KMS-11 (cell line): ENCODE measurements at regions not wholly inside any gene's neighbourhood (a gene's known extent, or its start where the extent isn't known, plus 50 kb on each side); places are given as distances from the start of the nearest gene placed in this dataset.

Experiments
- H2AFZ ChIP-seq: fragments of 200-600 bp; sonication (generic); 2 replicates; pipeline ENCODE4 v1.6.1; 2016; ENCODE audit warnings: antibody characterized with exemption, mixed run types, low read depth
- H3K27ac ChIP-seq: fragments of 200-600 bp; sonication (generic); 2 replicates; pipeline ENCODE4 v1.6.1; 2016; ENCODE audit warnings: mild to moderate bottlenecking, mixed run types
- H3K27me3 ChIP-seq: fragments of 200-600 bp; sonication (generic); 2 replicates; pipeline ENCODE4 v1.6.1; 2017; ENCODE audit warnings: mild to moderate bottlenecking, low read depth, mixed run types, moderate library complexity; ENCODE audit not compliant: insufficient read depth
- H3K36me3 ChIP-seq: fragments of 200-600 bp; sonication (generic); 2 replicates; pipeline ENCODE4 v1.6.1; 2017; ENCODE audit warnings: mild to moderate bottlenecking, mixed run types; ENCODE audit not compliant: insufficient read depth
- H3K4me1 ChIP-seq: fragments of 200-600 bp; sonication (generic); 2 replicates; pipeline ENCODE4 v1.6.1; 2016; ENCODE audit warnings: mild to moderate bottlenecking, low read depth, mixed run types; ENCODE audit not compliant: poor library complexity, severe bottlenecking
- H3K4me2 ChIP-seq: fragments of 200-600 bp; sonication (generic); 2 replicates; pipeline ENCODE4 v1.7.0; 2016; ENCODE audit warnings: mild to moderate bottlenecking, mixed run types
- H3K4me3 ChIP-seq: fragments of 200-600 bp; sonication (generic); IDR thresholded peaks from 2 replicates; pipeline ENCODE4 v1.6.1; 2017; ENCODE audit warnings: low read depth, low read length, mixed read lengths; ENCODE audit not compliant: insufficient read depth
- H3K79me2 ChIP-seq: fragments of 200-600 bp; sonication (generic); 2 replicates; pipeline ENCODE4 v1.6.1; 2016; ENCODE audit warnings: low read depth, mixed run types; ENCODE audit not compliant: insufficient read depth
- H3K9ac ChIP-seq: fragments of 200-600 bp; sonication (generic); 2 replicates; pipeline ENCODE4 v1.6.1; 2016; ENCODE audit warnings: mild to moderate bottlenecking, mixed run types
- H4K20me1 ChIP-seq: fragments of 200-600 bp; sonication (generic); 2 replicates; pipeline ENCODE4 v1.6.1; 2016; ENCODE audit warnings: mild to moderate bottlenecking, mixed run types; ENCODE audit not compliant: insufficient read depth
- CTCF ChIP-seq: fragments of 200-600 bp; sonication (generic); conservative IDR thresholded peaks from 2 replicates; pipeline ENCODE4 v1.6.1; 2017; ENCODE audit warnings: low read depth, mild to moderate bottlenecking, antibody characterized with exemption, low read length, moderate library complexity, mixed read lengths

- no peak overlapping the region for H3K27ac ChIP-seq
- TF ChIP-seq CTCF: no peak
- H3K36me3 ChIP-seq: no peaks in the 10 kb centered on the region
- no peak overlapping the region for H3K9ac ChIP-seq
- H3K4me1 ChIP-seq: no peaks in the 10 kb centered on the region
- H4K20me1 ChIP-seq: no peaks in the 10 kb centered on the region
- no peak overlapping the region for H2AFZ ChIP-seq
- H3K79me2 ChIP-seq: no peaks in the 10 kb centered on the region
- no peaks in the 10 kb centered on the region for H3K27me3 ChIP-seq
- no peak overlapping the region for H3K4me3 ChIP-seq
- no peak overlapping the region for H3K4me2 ChIP-seq
Observed at GRCh38 chr12:90745211-90745610, 209.8 kb downstream of the CCER1 start.

- Histone ChIP-seq H3K4me1 (no peaks in the 10 kb centered on the region), H2AFZ (no peak overlapping the region), H4K20me1 (no peaks in the 10 kb centered on the region), H3K4me3 (no peak overlapping the region), H3K4me2 (no peak overlapping the region), H3K27ac (no peak overlapping the region), H3K36me3 (no peaks in the 10 kb centered on the region), H3K79me2 (no peaks in the 10 kb centered on the region), H3K9ac (no peak overlapping the region), H3K27me3 (no peaks in the 10 kb centered on the region)
- no peak for TF ChIP-seq CTCF
Observed at GRCh38 chr12:90741611-90742010, 213.4 kb downstream of the CCER1 start.

- Histone ChIP-seq H3K4me3 (no peak overlapping the region), H3K27ac (no peak overlapping the region), H3K4me2 (no peak overlapping the region), H3K27me3 (no peaks in the 10 kb centered on the region), H3K9ac (no peak overlapping the region), H3K36me3 (no peaks in the 10 kb centered on the region), H2AFZ (no peak overlapping the region), H4K20me1 (no peaks in the 10 kb centered on the region), H3K4me1 (no peaks in the 10 kb centered on the region), H3K79me2 (no peaks in the 10 kb centered on the region)
- no peak for TF ChIP-seq CTCF
Observed at GRCh38 chr12:90729736-90730135, 225.2 kb downstream of the CCER1 start.

- no peaks in the 10 kb centered on the region for H3K79me2 ChIP-seq
- H3K4me3 ChIP-seq: no peak overlapping the region
- H3K27me3 ChIP-seq: no peaks in the 10 kb centered on the region
- no peak overlapping the region for H3K9ac ChIP-seq
- no peaks in the 10 kb centered on the region for H3K4me1 ChIP-seq
- no peaks in the 10 kb centered on the region for H3K36me3 ChIP-seq
- TF ChIP-seq CTCF: no peak
- H4K20me1 ChIP-seq: no peaks in the 10 kb centered on the region
- H3K27ac ChIP-seq: no peak overlapping the region
- no peak overlapping the region for H3K4me2 ChIP-seq
- H2AFZ ChIP-seq: no peak overlapping the region
Observed at GRCh38 chr12:90712671-90713070, 242.3 kb downstream of the CCER1 start.

GRCh38 chr12:90710711-90711110 lies 244.3 kb downstream of the CCER1 start:
- no peak overlapping the region for H3K4me3 ChIP-seq
- no peak overlapping the region for H3K9ac ChIP-seq
- H3K4me1 ChIP-seq: no peaks in the 10 kb centered on the region
- H3K27ac ChIP-seq: no peak overlapping the region
- TF ChIP-seq CTCF: no peak
- H3K79me2 ChIP-seq: no peaks in the 10 kb centered on the region
- H4K20me1 ChIP-seq: no peaks in the 10 kb centered on the region
- no peaks in the 10 kb centered on the region for H3K36me3 ChIP-seq
- no peaks in the 10 kb centered on the region for H3K27me3 ChIP-seq
- H2AFZ ChIP-seq: no peak overlapping the region
- H3K4me2 ChIP-seq: no peak overlapping the region
